GM23338 (cell line): ENCODE measurements at regions not wholly inside any gene's neighbourhood (a gene's known extent, or its start where the extent isn't known, plus 50 kb on each side); places are given as distances from the start of the nearest gene placed in this dataset.

Experiments
- ATAC-seq: fragments of 200-7000 bp; cut with Tn5 transposase; 3 replicates; pipeline ENCODE4 v1.9.1; 2020
- DNase-seq: peaks from one replicate; pipeline ENCODE4 v3.0.0-alpha.2; 2015; ENCODE audit warnings: low spot score
- H2AFZ ChIP-seq: fragments of 200-600 bp; sonication (generic); 2 replicates; pipeline ENCODE4 v1.8.0; 2016; ENCODE audit warnings: antibody characterized with exemption, mild to moderate bottlenecking, moderate library complexity
- H3F3A ChIP-seq: fragments of 200-600 bp; sonication (generic); replicated peaks from 2 replicates; pipeline ENCODE4 v1.8.0; 2017; ENCODE audit warnings: antibody characterized with exemption, mixed run types, low read depth
- H3K27ac ChIP-seq: fragments of 200-600 bp; sonication (generic); 2 replicates; pipeline ENCODE4 v1.6.1; 2016; ENCODE audit warnings: low read depth
- H3K27me3 ChIP-seq: fragments of 200-600 bp; sonication (generic); 2 replicates; pipeline ENCODE4 v1.8.0; 2016; ENCODE audit warnings: mild to moderate bottlenecking, mixed run types, moderate library complexity; ENCODE audit not compliant: insufficient read depth
- H3K36me3 ChIP-seq: fragments of 200-600 bp; sonication (generic); 2 replicates; pipeline ENCODE4 v1.8.0; 2016; ENCODE audit warnings: mild to moderate bottlenecking; ENCODE audit not compliant: insufficient read depth
- H3K4me1 ChIP-seq: fragments of 200-600 bp; sonication (generic); 2 replicates; pipeline ENCODE4 v1.8.0; 2016; ENCODE audit warnings: mild to moderate bottlenecking, moderate library complexity; ENCODE audit not compliant: insufficient read depth
- H3K4me2 ChIP-seq: fragments of 200-600 bp; sonication (generic); 2 replicates; pipeline ENCODE4 v1.7.1; 2017; ENCODE audit warnings: mixed run types
- H3K4me3 ChIP-seq: fragments of 200-600 bp; sonication (generic); 2 replicates; pipeline ENCODE4 v1.6.1; 2016; ENCODE audit warnings: mixed run types
- H3K79me2 ChIP-seq: fragments of 200-600 bp; sonication (generic); replicated peaks from 2 replicates; pipeline ENCODE4 v1.8.0; 2017; ENCODE audit warnings: mild to moderate bottlenecking; ENCODE audit not compliant: insufficient read depth
- H3K9me2 ChIP-seq: fragments of 200-600 bp; sonication (generic); 2 replicates; pipeline ENCODE4 v1.8.0; 2017; ENCODE audit not compliant: insufficient read depth
- H4K20me1 ChIP-seq: fragments of 200-600 bp; sonication (generic); replicated peaks from 2 replicates; pipeline ENCODE4 v1.8.0; 2017; ENCODE audit warnings: mild to moderate bottlenecking; ENCODE audit not compliant: insufficient read depth
- H3K27ac Mint-ChIP-seq: 2 replicates; pipeline ENCODE4 v1.8.0; 2020; ENCODE audit warnings: inconsistent platforms, mild to moderate bottlenecking, moderate library complexity, mixed read lengths
- H3K27me3 Mint-ChIP-seq: 3 replicates; pipeline ENCODE4 v1.8.0; 2022; ENCODE audit warnings: low read depth, mild to moderate bottlenecking, moderate library complexity, mixed read lengths, inconsistent platforms; ENCODE audit not compliant: insufficient read depth, poor library complexity
- H3K36me3 Mint-ChIP-seq: 3 replicates; pipeline ENCODE4 v1.8.0; 2021; ENCODE audit warnings: low read depth, mild to moderate bottlenecking, inconsistent platforms, moderate library complexity, mixed read lengths
- H3K4me1 Mint-ChIP-seq: 3 replicates; pipeline ENCODE4 v1.8.0; 2020; ENCODE audit warnings: mild to moderate bottlenecking, inconsistent platforms, mixed read lengths
- H3K4me3 Mint-ChIP-seq: 3 replicates; pipeline ENCODE4 v1.8.0; 2021; ENCODE audit warnings: moderate library complexity, mild to moderate bottlenecking, inconsistent platforms, mixed read lengths
- H3K9me3 Mint-ChIP-seq: 3 replicates; pipeline ENCODE4 v1.8.0; 2020; ENCODE audit warnings: moderate library complexity, mild to moderate bottlenecking, inconsistent platforms, mixed read lengths
- CREB1 ChIP-seq: fragments of 250-450 bp; sonication (Bioruptor Pico); IDR thresholded peaks from 2 replicates; pipeline ENCODE4 v1.5.0; 2020; ENCODE audit warnings: low read depth, mild to moderate bottlenecking, moderate library complexity
- EZH2 ChIP-seq: fragments of 200-600 bp; sonication (generic); IDR thresholded peaks from one replicate; pipeline ENCODE4 v1.8.0; 2017; ENCODE audit warnings: antibody characterized with exemption, mild to moderate bottlenecking, low read depth; ENCODE audit not compliant: unreplicated experiment
- EZH2phosphoT487 ChIP-seq: fragments of 200-600 bp; sonication (generic); IDR thresholded peaks from one replicate; pipeline ENCODE4 v1.8.1; 2018; ENCODE audit warnings: antibody characterized with exemption; ENCODE audit not compliant: unreplicated experiment
- JUNB ChIP-seq: IDR thresholded peaks from one replicate; pipeline ENCODE4 v1.6.1; 2016; ENCODE audit warnings: antibody characterized with exemption; ENCODE audit not compliant: unreplicated experiment
- NANOG ChIP-seq: IDR thresholded peaks from 2 replicates; pipeline ENCODE4 v1.6.1; 2016; ENCODE audit warnings: antibody characterized with exemption, borderline replicate concordance
- ZNF114 ChIP-seq: fragments of 250-450 bp; sonication (Bioruptor Pico); IDR thresholded peaks from 2 replicates; pipeline ENCODE4 v1.5.0; 2020; ENCODE audit warnings: mild to moderate bottlenecking, moderate library complexity
- ZNF331 ChIP-seq: fragments of 250-450 bp; sonication (Bioruptor Pico); IDR thresholded peaks from 2 replicates; pipeline ENCODE4 v1.5.0; 2020; ENCODE audit warnings: low read depth, mild to moderate bottlenecking, moderate library complexity
- TF ChIP-seq, protein P1 (sequence below), 2 experiments: fragments of 200-600 bp in 1 of 2; sonication (generic) in 1 of 2; conservative IDR thresholded peaks; 2 replicates each; pipeline versions ENCODE4 v1.5.1 to v1.6.1; 2016 to 2017; ENCODE audit warnings: antibody characterized with exemption in 2 of 2, low read depth in 2 of 2, mild to moderate bottlenecking in 2 of 2, moderate library complexity in 1 of 2
- TF ChIP-seq, protein P2 (sequence below): IDR thresholded peaks from one replicate; pipeline ENCODE4 v1.6.1; 2018; ENCODE audit warnings: antibody characterized with exemption; ENCODE audit not compliant: unreplicated experiment

- TF ChIP-seq, protein P1, sequence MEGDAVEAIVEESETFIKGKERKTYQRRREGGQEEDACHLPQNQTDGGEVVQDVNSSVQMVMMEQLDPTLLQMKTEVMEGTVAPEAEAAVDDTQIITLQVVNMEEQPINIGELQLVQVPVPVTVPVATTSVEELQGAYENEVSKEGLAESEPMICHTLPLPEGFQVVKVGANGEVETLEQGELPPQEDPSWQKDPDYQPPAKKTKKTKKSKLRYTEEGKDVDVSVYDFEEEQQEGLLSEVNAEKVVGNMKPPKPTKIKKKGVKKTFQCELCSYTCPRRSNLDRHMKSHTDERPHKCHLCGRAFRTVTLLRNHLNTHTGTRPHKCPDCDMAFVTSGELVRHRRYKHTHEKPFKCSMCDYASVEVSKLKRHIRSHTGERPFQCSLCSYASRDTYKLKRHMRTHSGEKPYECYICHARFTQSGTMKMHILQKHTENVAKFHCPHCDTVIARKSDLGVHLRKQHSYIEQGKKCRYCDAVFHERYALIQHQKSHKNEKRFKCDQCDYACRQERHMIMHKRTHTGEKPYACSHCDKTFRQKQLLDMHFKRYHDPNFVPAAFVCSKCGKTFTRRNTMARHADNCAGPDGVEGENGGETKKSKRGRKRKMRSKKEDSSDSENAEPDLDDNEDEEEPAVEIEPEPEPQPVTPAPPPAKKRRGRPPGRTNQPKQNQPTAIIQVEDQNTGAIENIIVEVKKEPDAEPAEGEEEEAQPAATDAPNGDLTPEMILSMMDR (conservative IDR thresholded peaks at IDR 0.05; ENCODE audit: low read depth in 2 of 2), result no peak
- TF ChIP-seq JUNB (no peak), NANOG (no peak), ZNF331 (CRISPR knock-in tag) (no peak), EZH2 (no peak), ZNF114 (no peak), CREB1 (no peak), EZH2phosphoT487 (no peak)
- TF ChIP-seq, protein P2, sequence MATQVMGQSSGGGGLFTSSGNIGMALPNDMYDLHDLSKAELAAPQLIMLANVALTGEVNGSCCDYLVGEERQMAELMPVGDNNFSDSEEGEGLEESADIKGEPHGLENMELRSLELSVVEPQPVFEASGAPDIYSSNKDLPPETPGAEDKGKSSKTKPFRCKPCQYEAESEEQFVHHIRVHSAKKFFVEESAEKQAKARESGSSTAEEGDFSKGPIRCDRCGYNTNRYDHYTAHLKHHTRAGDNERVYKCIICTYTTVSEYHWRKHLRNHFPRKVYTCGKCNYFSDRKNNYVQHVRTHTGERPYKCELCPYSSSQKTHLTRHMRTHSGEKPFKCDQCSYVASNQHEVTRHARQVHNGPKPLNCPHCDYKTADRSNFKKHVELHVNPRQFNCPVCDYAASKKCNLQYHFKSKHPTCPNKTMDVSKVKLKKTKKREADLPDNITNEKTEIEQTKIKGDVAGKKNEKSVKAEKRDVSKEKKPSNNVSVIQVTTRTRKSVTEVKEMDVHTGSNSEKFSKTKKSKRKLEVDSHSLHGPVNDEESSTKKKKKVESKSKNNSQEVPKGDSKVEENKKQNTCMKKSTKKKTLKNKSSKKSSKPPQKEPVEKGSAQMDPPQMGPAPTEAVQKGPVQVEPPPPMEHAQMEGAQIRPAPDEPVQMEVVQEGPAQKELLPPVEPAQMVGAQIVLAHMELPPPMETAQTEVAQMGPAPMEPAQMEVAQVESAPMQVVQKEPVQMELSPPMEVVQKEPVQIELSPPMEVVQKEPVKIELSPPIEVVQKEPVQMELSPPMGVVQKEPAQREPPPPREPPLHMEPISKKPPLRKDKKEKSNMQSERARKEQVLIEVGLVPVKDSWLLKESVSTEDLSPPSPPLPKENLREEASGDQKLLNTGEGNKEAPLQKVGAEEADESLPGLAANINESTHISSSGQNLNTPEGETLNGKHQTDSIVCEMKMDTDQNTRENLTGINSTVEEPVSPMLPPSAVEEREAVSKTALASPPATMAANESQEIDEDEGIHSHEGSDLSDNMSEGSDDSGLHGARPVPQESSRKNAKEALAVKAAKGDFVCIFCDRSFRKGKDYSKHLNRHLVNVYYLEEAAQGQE, result no peak
- H3K9me2 ChIP-seq, result no peaks in the 10 kb centered on the region
- Mint-ChIP-seq H3K9me3 (no peaks in the 10 kb centered on the region), H3K4me1 (no peaks in the 10 kb centered on the region), H3K27me3 (peaks cover 2% of the 10 kb centered on the region), H3K36me3 (no peaks in the 10 kb centered on the region), H3K27ac (no peak overlapping the region), H3K4me3 (no peak overlapping the region)
- H3K4me1 ChIP-seq, result no peaks in the 10 kb centered on the region
- no peak overlapping the region for H2AFZ ChIP-seq
- H3K79me2 ChIP-seq, result no peaks in the 10 kb centered on the region
- no peaks in the 10 kb centered on the region for H3K27me3 ChIP-seq
- no peaks in the 10 kb centered on the region for H4K20me1 ChIP-seq
- H3F3A ChIP-seq, result no peaks in the 10 kb centered on the region
- H3K27ac ChIP-seq, result no peak overlapping the region
- no peak overlapping the region for H3K4me3 ChIP-seq
- no peaks in the 10 kb centered on the region for H3K36me3 ChIP-seq
- ATAC-seq (no peak), DNase-seq (no peak)
- no peak overlapping the region for H3K4me2 ChIP-seq
Measured at GRCh38 chr6:122339661-122340060, 59.8 kb upstream of the HSF2 start.

GRCh38 chr6:122347280-122347679, 52.2 kb upstream of the HSF2 start:
- Histone ChIP-seq H3K79me2 (no peaks in the 10 kb centered on the region), H3K9me2 (no peaks in the 10 kb centered on the region), H4K20me1 (no peaks in the 10 kb centered on the region), H3K4me3 (no peak overlapping the region), H3K4me1 (no peaks in the 10 kb centered on the region), H3K27ac (no peak overlapping the region), H3K36me3 (no peaks in the 10 kb centered on the region), H3F3A (no peaks in the 10 kb centered on the region), H3K27me3 (no peaks in the 10 kb centered on the region), H3K4me2 (no peak overlapping the region), H2AFZ (no peak overlapping the region)
- Mint-ChIP-seq H3K36me3 (no peaks in the 10 kb centered on the region), H3K4me3 (no peak overlapping the region), H3K27me3 (no peaks in the 10 kb centered on the region), H3K27ac (no peak overlapping the region), H3K9me3 (no peaks in the 10 kb centered on the region), H3K4me1 (no peaks in the 10 kb centered on the region)
- ATAC-seq (no peak), DNase-seq (no peak)
- TF ChIP-seq ZNF114 (no peak), ZNF331 (CRISPR knock-in tag) (no peak), JUNB (no peak)
- TF ChIP-seq, protein P1 (conservative IDR thresholded peaks at IDR 0.05; ENCODE audit: low read depth in 2 of 2), result no peak
